ENCODE measurements at regions not wholly inside any gene's neighbourhood (a gene's known extent, or its start where the extent isn't known, plus 50 kb on each side); places are given as distances from the start of the nearest gene placed in this dataset.

DNA sequence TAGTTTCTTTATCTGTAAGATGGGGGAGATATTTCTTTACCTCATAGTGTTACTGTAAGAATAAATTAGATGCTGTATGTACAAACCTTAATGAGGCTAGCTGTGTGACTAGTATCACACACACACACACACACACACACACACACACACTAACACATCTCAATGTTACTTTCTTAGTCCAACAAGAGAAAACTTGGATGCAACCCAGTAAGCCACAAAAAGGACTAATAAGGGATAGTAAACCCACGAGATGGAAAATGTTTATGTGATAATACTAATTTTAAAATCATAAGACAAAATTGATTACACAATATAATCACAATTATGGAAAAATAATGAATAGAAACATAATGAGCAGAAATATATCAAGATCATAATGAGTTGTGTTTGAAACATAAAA lies 437.7 kb upstream of the ZNF507 start:
- Histone ChIP-seq H3K27me3 (ENCODE audit: control insufficient read depth, insufficient read depth, low read length) (no peaks in the 10 kb centered on the region), H3K9me3 (ENCODE audit: control insufficient read depth, insufficient read depth, low read depth, low read length) (no peaks in the 10 kb centered on the region), H3K9ac (ENCODE audit: low read length) (no peak overlapping the region), H3K4me3 (ENCODE audit: low read depth, low read length) (no peak overlapping the region), H3K4me1 (ENCODE audit: control insufficient read depth, insufficient read depth, low read length) (no peaks in the 10 kb centered on the region), H3K36me3 (ENCODE audit: control insufficient read depth, insufficient read depth, low read length) (no peaks in the 10 kb centered on the region), H3K27ac (ENCODE audit: low read depth, low read length) (no peak overlapping the region)

DNA sequence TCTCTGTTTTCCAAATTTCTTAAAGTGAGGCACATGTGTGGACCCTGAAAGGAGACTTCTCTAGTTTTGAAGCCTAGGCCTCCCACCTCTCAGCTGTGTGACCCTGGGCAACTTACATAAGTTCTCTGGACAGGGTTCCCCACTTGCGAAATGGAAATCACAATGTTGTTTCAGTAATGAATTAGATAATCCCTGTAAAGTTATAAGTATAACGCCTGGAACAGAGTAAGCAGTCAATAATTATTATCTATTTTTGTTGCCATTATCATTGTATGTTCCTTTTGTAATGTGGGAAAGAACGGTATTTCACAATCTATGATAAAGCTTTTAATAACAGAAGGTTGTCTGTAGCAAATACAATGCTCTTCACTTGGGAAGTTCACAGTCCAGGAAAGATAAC lies 437.3 kb upstream of the ZNF507 start:
- H3K4me3 ChIP-seq (ENCODE audit: low read depth, low read length) = no peak overlapping the region
- no peak overlapping the region for H3K27ac ChIP-seq (ENCODE audit: low read depth, low read length)
- H3K36me3 ChIP-seq (ENCODE audit: control insufficient read depth, insufficient read depth, low read length) = no peaks in the 10 kb centered on the region
- H3K9me3 ChIP-seq (ENCODE audit: control insufficient read depth, insufficient read depth, low read depth, low read length) = no peaks in the 10 kb centered on the region
- peaks cover under 1% of the 10 kb centered on the region for H3K4me1 ChIP-seq (ENCODE audit: control insufficient read depth, insufficient read depth, low read length)
- H3K27me3 ChIP-seq (ENCODE audit: control insufficient read depth, insufficient read depth, low read length) = no peaks in the 10 kb centered on the region
- H3K9ac ChIP-seq (ENCODE audit: low read length) = no peak overlapping the region

DNA sequence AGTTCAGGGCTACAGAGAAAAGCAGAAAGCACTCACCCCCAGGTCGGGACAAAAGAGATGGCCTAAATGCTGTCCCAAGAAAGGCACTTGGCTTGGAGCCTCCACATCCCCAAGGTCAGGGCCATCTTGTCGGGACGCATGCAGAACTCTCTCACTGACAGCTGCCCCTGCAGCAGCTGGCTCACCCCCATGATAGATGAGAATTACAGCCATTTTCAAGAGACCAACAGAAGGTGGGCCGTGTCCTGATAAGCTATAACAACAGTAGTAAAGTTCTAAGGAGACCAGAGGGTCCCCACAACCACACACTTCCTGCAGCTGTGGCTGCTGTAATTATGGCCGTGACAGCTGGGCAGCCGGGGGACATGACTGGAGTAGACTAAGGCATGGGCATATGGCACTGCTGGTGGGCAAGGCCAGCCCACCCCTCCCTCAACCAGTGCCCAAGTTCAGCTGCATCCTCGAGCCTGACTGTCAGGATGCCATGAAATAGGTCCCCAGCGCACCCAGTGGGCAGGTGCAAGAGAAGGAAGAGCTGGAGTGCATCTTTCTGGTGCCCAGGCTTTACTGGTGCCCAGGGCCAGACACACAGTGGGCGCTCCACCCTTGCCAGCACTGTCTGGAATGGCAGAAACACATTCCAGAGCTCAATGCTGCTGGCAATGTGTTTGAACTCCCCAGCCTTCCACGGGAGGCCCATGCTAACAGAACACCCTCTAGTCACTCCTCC lies 436.7 kb upstream of the ZNF507 start:
- Histone ChIP-seq H3K9ac (ENCODE audit: low read length) (no peak overlapping the region), H3K4me3 (ENCODE audit: low read depth, low read length) (no peak overlapping the region), H3K27me3 (ENCODE audit: control insufficient read depth, insufficient read depth, low read length) (no peaks in the 10 kb centered on the region), H3K9me3 (ENCODE audit: control insufficient read depth, insufficient read depth, low read depth, low read length) (no peaks in the 10 kb centered on the region), H3K27ac (ENCODE audit: low read depth, low read length) (no peak overlapping the region), H3K36me3 (ENCODE audit: control insufficient read depth, insufficient read depth, low read length) (no peaks in the 10 kb centered on the region), H3K4me1 (ENCODE audit: control insufficient read depth, insufficient read depth, low read length) (peaks cover 5% of the 10 kb centered on the region)

DNA sequence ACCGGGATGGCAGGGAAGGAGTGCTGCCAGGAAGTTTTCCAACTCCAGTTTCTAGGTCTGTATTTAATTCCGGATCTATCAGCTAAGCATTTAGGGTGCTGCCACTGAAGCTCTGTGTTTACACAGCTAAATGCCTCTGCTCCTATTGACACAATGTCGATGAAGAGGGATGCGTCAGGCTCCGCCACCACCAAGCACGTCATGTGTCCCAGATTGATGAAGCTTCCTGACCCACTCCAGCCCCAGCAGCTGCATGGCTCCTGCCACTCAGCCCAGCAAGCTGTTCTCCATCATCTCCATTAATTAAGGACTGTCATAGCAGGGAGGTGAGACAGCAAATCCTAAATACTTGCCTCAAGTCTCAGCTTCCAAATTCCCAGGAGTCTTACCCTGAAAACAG lies 435.2 kb upstream of the ZNF507 start:
- H3K27me3 ChIP-seq (ENCODE audit: control insufficient read depth, insufficient read depth, low read length) = no peaks in the 10 kb centered on the region
- H3K4me1 ChIP-seq (ENCODE audit: control insufficient read depth, insufficient read depth, low read length) = peaks cover 5% of the 10 kb centered on the region
- H3K9me3 ChIP-seq (ENCODE audit: control insufficient read depth, insufficient read depth, low read depth, low read length) = no peaks in the 10 kb centered on the region
- no peaks in the 10 kb centered on the region for H3K36me3 ChIP-seq (ENCODE audit: control insufficient read depth, insufficient read depth, low read length)
- no peak overlapping the region for H3K4me3 ChIP-seq (ENCODE audit: low read depth, low read length)
- H3K27ac ChIP-seq (ENCODE audit: low read depth, low read length) = no peak overlapping the region
- H3K9ac ChIP-seq (ENCODE audit: low read length) = no peak overlapping the region

DNA sequence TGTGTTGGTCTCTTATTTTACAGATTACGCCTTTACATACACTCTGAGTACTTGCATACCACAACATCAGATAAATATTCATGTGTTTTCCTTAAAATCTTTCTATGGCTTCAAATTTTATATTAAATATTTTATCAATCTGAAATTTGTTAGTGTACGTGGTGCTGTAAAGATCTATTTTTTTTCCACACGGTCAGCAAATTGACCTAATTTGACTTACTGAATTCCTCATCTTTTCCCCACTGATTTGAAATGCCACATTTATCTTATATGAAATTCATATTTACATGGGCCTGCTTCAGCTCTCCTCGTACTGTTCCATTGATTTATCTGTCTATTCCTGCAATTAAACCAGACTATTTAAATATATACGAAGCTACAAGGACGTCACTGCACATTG lies 433.8 kb upstream of the ZNF507 start:
- Histone ChIP-seq H3K9ac (ENCODE audit: low read length) (no peak overlapping the region), H3K4me3 (ENCODE audit: low read depth, low read length) (no peak overlapping the region), H3K9me3 (ENCODE audit: control insufficient read depth, insufficient read depth, low read depth, low read length) (no peaks in the 10 kb centered on the region), H3K27ac (ENCODE audit: low read depth, low read length) (no peak overlapping the region), H3K4me1 (ENCODE audit: control insufficient read depth, insufficient read depth, low read length) (peaks cover 5% of the 10 kb centered on the region), H3K27me3 (ENCODE audit: control insufficient read depth, insufficient read depth, low read length) (no peaks in the 10 kb centered on the region), H3K36me3 (ENCODE audit: control insufficient read depth, insufficient read depth, low read length) (no peaks in the 10 kb centered on the region)

GRCh38 chr19:31913103-31913661 lies 432.2 kb upstream of the ZNF507 start:
- Histone ChIP-seq H3K27ac (ENCODE audit: low read depth, low read length) (no peak overlapping the region), H3K4me1 (ENCODE audit: control insufficient read depth, insufficient read depth, low read length) (peaks cover 5% of the 10 kb centered on the region), H3K27me3 (ENCODE audit: control insufficient read depth, insufficient read depth, low read length) (no peaks in the 10 kb centered on the region), H3K9me3 (ENCODE audit: control insufficient read depth, insufficient read depth, low read depth, low read length) (no peaks in the 10 kb centered on the region), H3K9ac (ENCODE audit: low read length) (no peak overlapping the region), H3K36me3 (ENCODE audit: control insufficient read depth, insufficient read depth, low read length) (no peaks in the 10 kb centered on the region), H3K4me3 (ENCODE audit: low read depth, low read length) (no peak overlapping the region)

DNA sequence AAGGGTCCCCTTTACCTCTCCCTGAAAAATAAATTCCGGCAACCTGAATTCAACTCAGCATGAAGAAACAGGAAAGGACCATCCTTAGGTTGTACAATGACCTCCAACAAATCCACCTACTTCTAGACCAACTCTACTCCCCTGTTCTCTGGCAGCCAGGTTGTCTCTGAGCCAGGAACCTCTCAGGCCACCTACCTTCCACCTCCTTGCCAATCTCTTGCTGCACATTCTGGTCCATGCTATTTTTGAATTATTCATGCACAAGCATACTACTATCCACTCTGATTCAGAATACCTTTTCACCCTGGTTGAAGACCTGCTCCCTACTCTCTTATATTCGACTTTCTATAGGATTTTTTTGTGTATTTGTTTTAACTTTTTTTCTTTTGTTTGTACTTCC lies 415.0 kb upstream of the ZNF507 start:
- no peaks in the 10 kb centered on the region for H3K36me3 ChIP-seq (ENCODE audit: control insufficient read depth, insufficient read depth, low read length)
- no peaks in the 10 kb centered on the region for H3K4me1 ChIP-seq (ENCODE audit: control insufficient read depth, insufficient read depth, low read length)
- H3K9me3 ChIP-seq (ENCODE audit: control insufficient read depth, insufficient read depth, low read depth, low read length) = no peaks in the 10 kb centered on the region
- H3K27ac ChIP-seq (ENCODE audit: low read depth, low read length) = no peak overlapping the region
- H3K4me3 ChIP-seq (ENCODE audit: low read depth, low read length) = no peak overlapping the region
- H3K27me3 ChIP-seq (ENCODE audit: control insufficient read depth, insufficient read depth, low read length) = no peaks in the 10 kb centered on the region
- no peak overlapping the region for H3K9ac ChIP-seq (ENCODE audit: low read length)

- Histone ChIP-seq H3K27me3 (ENCODE audit: control insufficient read depth, insufficient read depth, low read length) (no peaks in the 10 kb centered on the region), H3K4me1 (ENCODE audit: control insufficient read depth, insufficient read depth, low read length) (no peaks in the 10 kb centered on the region), H3K9me3 (ENCODE audit: control insufficient read depth, insufficient read depth, low read depth, low read length) (no peaks in the 10 kb centered on the region), H3K27ac (ENCODE audit: low read depth, low read length) (no peak overlapping the region), H3K36me3 (ENCODE audit: control insufficient read depth, insufficient read depth, low read length) (no peaks in the 10 kb centered on the region), H3K9ac (ENCODE audit: low read length) (no peak overlapping the region), H3K4me3 (ENCODE audit: low read depth, low read length) (no peak overlapping the region)
These were observed 407.4 kb upstream of the ZNF507 start for GRCh38 chr19:31937983-31938382.

DNA sequence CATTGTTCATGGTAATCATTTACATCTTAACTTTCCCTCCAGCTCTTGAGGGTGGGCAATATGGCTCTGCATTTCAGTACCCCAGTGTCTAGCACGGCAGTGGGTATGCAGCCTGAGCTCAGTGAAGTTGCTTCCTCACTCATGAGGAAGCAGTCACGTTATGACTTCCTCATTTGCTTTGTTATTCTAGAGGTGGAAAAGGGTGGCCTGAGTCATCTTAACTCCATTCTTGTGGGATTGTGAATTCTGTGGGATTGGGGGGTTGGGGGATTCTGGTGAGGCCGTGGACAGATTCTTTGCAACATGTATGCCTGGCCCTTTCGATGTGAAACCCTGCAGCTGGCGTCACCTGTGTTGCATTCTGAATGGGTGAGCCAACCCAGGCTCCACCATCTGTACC lies 406.7 kb upstream of the ZNF507 start:
- Histone ChIP-seq H3K27me3 (ENCODE audit: control insufficient read depth, insufficient read depth, low read length) (no peaks in the 10 kb centered on the region), H3K4me1 (ENCODE audit: control insufficient read depth, insufficient read depth, low read length) (no peaks in the 10 kb centered on the region), H3K4me3 (ENCODE audit: low read depth, low read length) (no peak overlapping the region), H3K9ac (ENCODE audit: low read length) (no peak overlapping the region), H3K36me3 (ENCODE audit: control insufficient read depth, insufficient read depth, low read length) (no peaks in the 10 kb centered on the region), H3K9me3 (ENCODE audit: control insufficient read depth, insufficient read depth, low read depth, low read length) (no peaks in the 10 kb centered on the region), H3K27ac (ENCODE audit: low read depth, low read length) (no peak overlapping the region)

DNA sequence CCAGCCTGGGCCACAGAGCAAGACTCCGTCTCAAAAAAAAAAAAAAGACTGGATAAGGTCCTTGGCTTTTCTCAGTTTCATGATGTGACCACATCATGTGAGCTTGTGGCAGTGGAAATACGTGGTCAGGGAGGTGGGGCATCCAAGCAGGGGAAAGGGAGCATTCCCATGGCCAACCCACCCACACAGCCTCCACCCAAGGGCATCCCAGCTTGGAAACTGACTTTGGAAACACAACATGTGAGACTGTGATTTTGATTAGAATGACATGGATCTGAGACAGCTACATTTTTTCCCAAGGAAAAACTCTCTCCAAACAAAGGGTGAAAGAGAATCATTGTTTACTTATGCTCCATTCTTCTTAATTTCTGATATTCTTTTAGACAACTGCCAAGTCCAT lies 405.0 kb upstream of the ZNF507 start:
- Histone ChIP-seq H3K9me3 (ENCODE audit: control insufficient read depth, insufficient read depth, low read depth, low read length) (no peaks in the 10 kb centered on the region), H3K4me1 (ENCODE audit: control insufficient read depth, insufficient read depth, low read length) (no peaks in the 10 kb centered on the region), H3K27ac (ENCODE audit: low read depth, low read length) (no peak overlapping the region), H3K27me3 (ENCODE audit: control insufficient read depth, insufficient read depth, low read length) (no peaks in the 10 kb centered on the region), H3K4me3 (ENCODE audit: low read depth, low read length) (no peak overlapping the region), H3K36me3 (ENCODE audit: control insufficient read depth, insufficient read depth, low read length) (no peaks in the 10 kb centered on the region), H3K9ac (ENCODE audit: low read length) (no peak overlapping the region)

DNA sequence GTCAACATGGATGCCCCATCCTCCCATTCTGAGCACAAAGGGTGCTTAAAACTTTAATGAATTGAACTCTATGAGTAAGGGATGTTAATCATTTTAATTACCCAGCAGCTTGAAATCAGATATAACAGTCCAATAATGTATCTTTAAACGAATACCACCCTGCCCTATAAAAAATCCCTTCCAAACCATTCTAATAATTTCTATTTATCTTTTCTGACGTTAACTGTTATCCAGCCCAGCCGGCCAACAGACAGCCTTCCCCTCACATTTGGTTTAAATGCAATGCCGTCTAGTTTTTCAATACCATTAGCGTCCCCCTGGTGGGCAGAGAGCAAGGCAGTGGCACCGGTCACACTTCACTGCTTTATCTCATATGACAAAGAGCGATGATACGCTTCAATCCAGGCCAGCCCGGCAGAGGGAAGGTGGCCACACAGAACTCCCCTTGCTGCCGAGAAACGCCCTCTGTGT lies 402.2 kb upstream of the ZNF507 start:
- Histone ChIP-seq H3K27ac (ENCODE audit: low read depth, low read length) (no peak overlapping the region), H3K4me1 (ENCODE audit: control insufficient read depth, insufficient read depth, low read length) (no peaks in the 10 kb centered on the region), H3K4me3 (ENCODE audit: low read depth, low read length) (no peak overlapping the region), H3K27me3 (ENCODE audit: control insufficient read depth, insufficient read depth, low read length) (no peaks in the 10 kb centered on the region), H3K9me3 (ENCODE audit: control insufficient read depth, insufficient read depth, low read depth, low read length) (no peaks in the 10 kb centered on the region), H3K9ac (ENCODE audit: low read length) (no peak overlapping the region), H3K36me3 (ENCODE audit: control insufficient read depth, insufficient read depth, low read length) (no peaks in the 10 kb centered on the region)

All from HUES6 (cell line).